GM18498 (cell line): ENCODE measurements at regions not wholly inside any gene's neighbourhood (a gene's known extent, or its start where the extent isn't known, plus 50 kb on each side); places are given as distances from the start of the nearest gene placed in this dataset.

ENCODE experiments used
- ATAC-seq: cut with Tn5 transposase; IDR thresholded peaks from one replicate; pipeline ENCODE4 v1.9.1; 2021; ENCODE audit warnings: mild to moderate bottlenecking, moderate library complexity; ENCODE audit not compliant: unreplicated experiment

GRCh38 chr1:175865041-175865766 lies 121.8 kb upstream of the TNR start:
- no peak for ATAC-seq

- ATAC-seq: no peak
Measured at GRCh38 chr1:175864625-175865024, 121.2 kb upstream of the TNR start.

- ATAC-seq: no peak
Measured at GRCh38 chr1:175864183-175864582, 120.8 kb upstream of the TNR start.

- ATAC-seq: no peak
Measured at GRCh38 chr1:175863299-175864050, 120.1 kb upstream of the TNR start.

GRCh38 chr1:175862408-175862807 lies 119.0 kb upstream of the TNR start:
- no peak for ATAC-seq

- no peak for ATAC-seq
Measured at GRCh38 chr1:175861626-175862367, 118.4 kb upstream of the TNR start.

- no peak for ATAC-seq
Measured at GRCh38 chr1:175857756-175858155, 114.4 kb upstream of the TNR start.

GRCh38 chr1:175853681-175854080 lies 110.3 kb upstream of the TNR start:
- no peak for ATAC-seq

- no peak for ATAC-seq
Measured at GRCh38 chr1:175851749-175852148, 108.4 kb upstream of the TNR start.

GRCh38 chr1:175848329-175848728 lies 104.9 kb upstream of the TNR start:
- ATAC-seq: no peak

- ATAC-seq: no peak
Measured at GRCh38 chr1:175845985-175846384, 102.6 kb upstream of the TNR start.

GRCh38 chr1:175845338-175845737 lies 101.9 kb upstream of the TNR start:
- no peak for ATAC-seq

GRCh38 chr1:175844877-175845276 lies 101.5 kb upstream of the TNR start:
- no peak for ATAC-seq

- ATAC-seq: no peak
Measured at GRCh38 chr1:175842550-175842949, 99.2 kb upstream of the TNR start.

GRCh38 chr1:175841738-175842187 lies 98.4 kb upstream of the TNR start:
- no peak for ATAC-seq

GRCh38 chr1:175840787-175841186 lies 97.4 kb upstream of the TNR start:
- no peak for ATAC-seq

- no peak for ATAC-seq
Measured at GRCh38 chr1:175839779-175840669, 96.6 kb upstream of the TNR start.

GRCh38 chr1:175834597-175834996 lies 91.2 kb upstream of the TNR start:
- ATAC-seq: no peak

GRCh38 chr1:175833951-175834350 lies 90.6 kb upstream of the TNR start:
- ATAC-seq: no peak

- ATAC-seq: no peak
Measured at GRCh38 chr1:175833502-175833901, 90.1 kb upstream of the TNR start.

GRCh38 chr1:175830500-175830899 lies 87.1 kb upstream of the TNR start:
- no peak for ATAC-seq
